ENCODE measurements at regions not wholly inside any gene's neighbourhood (a gene's known extent, or its start where the extent isn't known, plus 50 kb on each side); places are given as distances from the start of the nearest gene placed in this dataset.

DNA sequence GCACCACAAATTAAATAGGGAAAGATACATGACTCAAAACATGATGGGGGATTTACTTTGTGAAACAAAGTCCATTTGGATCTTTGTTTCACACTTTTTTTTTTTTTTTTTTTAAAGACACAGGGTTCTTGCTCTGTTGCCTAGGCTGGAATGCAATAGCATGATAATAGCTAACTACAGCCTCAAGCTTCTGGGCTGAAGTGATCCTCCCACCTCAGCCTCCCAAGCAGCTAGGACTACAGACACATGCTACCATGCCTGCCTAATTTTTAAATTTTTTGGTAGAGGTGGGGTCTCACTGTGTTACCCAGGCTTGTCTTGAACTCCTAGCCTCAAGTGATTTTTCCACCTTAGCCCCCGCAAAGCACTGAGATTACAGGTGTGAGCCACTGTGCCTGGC, 172.6 kb upstream of the KLF14 start:
- Histone ChIP-seq H3K27ac (ENCODE audit: low read depth in 1 of 2, low read length in 2 of 2) (no peak overlapping the region), H2AFZ (ENCODE audit: insufficient read depth, low read depth, low read length, poor library complexity, severe bottlenecking) (no peak overlapping the region), H3K79me2 (ENCODE audit: insufficient read depth, low read length) (peaks cover 46% of the 10 kb centered on the region), H3K36me3 (replicated peaks in 1 of 2; ENCODE audit: control insufficient read depth in 1 of 2, insufficient read depth in 2 of 2, low read length in 2 of 2) (peaks cover 0 to 6% of the 10 kb centered on the region in 2 donors), H3K4me1 (ENCODE audit: control insufficient read depth in 1 of 2, insufficient read depth in 2 of 2, low read length in 2 of 2) (peaks cover 7 to 26% of the 10 kb centered on the region in 2 donors), H3K9ac (ENCODE audit: insufficient read depth, low read length, poor library complexity, severe bottlenecking) (no peak overlapping the region), H3K4me3 (replicated peaks in 1 of 3; ENCODE audit: low read depth in 2 of 3, low read length in 3 of 3) (no peak overlapping the region), H3K9me3 (replicated peaks in 1 of 2; ENCODE audit: control insufficient read depth in 1 of 2, insufficient read depth in 1 of 2, low read length in 2 of 2) (no peaks in the 10 kb centered on the region), H4K20me1 (ENCODE audit: insufficient read depth, low read length) (no peaks in the 10 kb centered on the region), H3K27me3 (ENCODE audit: control insufficient read depth in 2 of 2, insufficient read depth in 2 of 2, low read length in 2 of 2) (no peaks in the 10 kb centered on the region), H3K4me2 (replicated peaks; ENCODE audit: extremely low read depth, low read length, poor library complexity, severe bottlenecking) (no peak overlapping the region)
- Mint-ChIP-seq H3K27me3 (ENCODE audit: low read depth in 3 of 3) (no peaks in the 10 kb centered on the region), H3K9me3 (no peaks in the 10 kb centered on the region), H3K36me3 (peaks cover 49 to 76% of the 10 kb centered on the region in 2 donors), H3K4me1 (peaks cover 50% of the 10 kb centered on the region), H3K27ac (peak overlapping the region in 3 of 7 donors; percentile 35 to 60 (median 58)), H3K4me3 (no peak overlapping the region)
- TF ChIP-seq, protein P1, sequence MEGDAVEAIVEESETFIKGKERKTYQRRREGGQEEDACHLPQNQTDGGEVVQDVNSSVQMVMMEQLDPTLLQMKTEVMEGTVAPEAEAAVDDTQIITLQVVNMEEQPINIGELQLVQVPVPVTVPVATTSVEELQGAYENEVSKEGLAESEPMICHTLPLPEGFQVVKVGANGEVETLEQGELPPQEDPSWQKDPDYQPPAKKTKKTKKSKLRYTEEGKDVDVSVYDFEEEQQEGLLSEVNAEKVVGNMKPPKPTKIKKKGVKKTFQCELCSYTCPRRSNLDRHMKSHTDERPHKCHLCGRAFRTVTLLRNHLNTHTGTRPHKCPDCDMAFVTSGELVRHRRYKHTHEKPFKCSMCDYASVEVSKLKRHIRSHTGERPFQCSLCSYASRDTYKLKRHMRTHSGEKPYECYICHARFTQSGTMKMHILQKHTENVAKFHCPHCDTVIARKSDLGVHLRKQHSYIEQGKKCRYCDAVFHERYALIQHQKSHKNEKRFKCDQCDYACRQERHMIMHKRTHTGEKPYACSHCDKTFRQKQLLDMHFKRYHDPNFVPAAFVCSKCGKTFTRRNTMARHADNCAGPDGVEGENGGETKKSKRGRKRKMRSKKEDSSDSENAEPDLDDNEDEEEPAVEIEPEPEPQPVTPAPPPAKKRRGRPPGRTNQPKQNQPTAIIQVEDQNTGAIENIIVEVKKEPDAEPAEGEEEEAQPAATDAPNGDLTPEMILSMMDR (IDR thresholded peaks at IDR 0.05) = no peak
- WGBS (ENCODE audit: insufficient coverage) = no CpG with 5 or more reads among the region's 1 CpG
- DNase-seq = no peak
- intact Hi-C loops (cut with micrococcal nuclease) = no loop called here

DNA sequence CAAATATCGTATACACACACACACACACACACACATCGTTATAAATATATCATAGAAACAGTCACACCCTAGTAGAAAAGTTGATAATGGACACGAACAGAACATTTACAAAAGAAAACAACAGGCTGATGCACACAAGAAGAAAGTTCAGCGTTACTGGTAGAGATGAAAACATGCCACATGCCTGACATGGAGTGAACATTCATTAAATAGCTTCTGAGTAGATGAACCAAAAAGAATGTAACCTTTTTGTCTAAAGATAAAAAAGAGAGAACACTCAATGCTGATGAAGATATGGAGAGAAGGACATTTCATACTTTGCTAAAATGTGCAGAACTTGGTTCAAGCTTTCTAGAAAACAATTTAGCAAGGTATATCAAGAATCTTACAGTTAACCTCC, 173.4 kb upstream of the KLF14 start:
- 100% methylated on average over 1 of the region's 4 CpGs for WGBS (ENCODE audit: insufficient coverage)
- Histone ChIP-seq H3K27ac (ENCODE audit: low read depth in 1 of 2, low read length in 2 of 2) (no peak overlapping the region), H3K9ac (ENCODE audit: insufficient read depth, low read length, poor library complexity, severe bottlenecking) (no peak overlapping the region), H3K4me3 (replicated peaks in 1 of 3; ENCODE audit: low read depth in 2 of 3, low read length in 3 of 3) (no peak overlapping the region), H2AFZ (ENCODE audit: insufficient read depth, low read depth, low read length, poor library complexity, severe bottlenecking) (no peak overlapping the region), H4K20me1 (ENCODE audit: insufficient read depth, low read length) (no peaks in the 10 kb centered on the region), H3K27me3 (ENCODE audit: control insufficient read depth in 2 of 2, insufficient read depth in 2 of 2, low read length in 2 of 2) (no peaks in the 10 kb centered on the region), H3K36me3 (replicated peaks in 1 of 2; ENCODE audit: control insufficient read depth in 1 of 2, insufficient read depth in 2 of 2, low read length in 2 of 2) (peaks cover 0 to 6% of the 10 kb centered on the region in 2 donors), H3K4me2 (replicated peaks; ENCODE audit: extremely low read depth, low read length, poor library complexity, severe bottlenecking) (no peak overlapping the region), H3K9me3 (replicated peaks in 1 of 2; ENCODE audit: control insufficient read depth in 1 of 2, insufficient read depth in 1 of 2, low read length in 2 of 2) (no peaks in the 10 kb centered on the region), H3K4me1 (ENCODE audit: control insufficient read depth in 1 of 2, insufficient read depth in 2 of 2, low read length in 2 of 2) (peaks cover 15 to 34% of the 10 kb centered on the region in 2 donors), H3K79me2 (ENCODE audit: insufficient read depth, low read length) (peaks cover 54% of the 10 kb centered on the region)
- peaks cover 57% of the 10 kb centered on the region for H3K4me1 Mint-ChIP-seq
- intact Hi-C loops (cut with micrococcal nuclease) = no loop called here
- DNase-seq = no peak
- no peaks in the 10 kb centered on the region for H3K9me3 Mint-ChIP-seq
- no peak overlapping the region for H3K4me3 Mint-ChIP-seq
- no peaks in the 10 kb centered on the region for H3K27me3 Mint-ChIP-seq (ENCODE audit: low read depth in 3 of 3)
- H3K27ac Mint-ChIP-seq = peak overlapping the region in 1 of 7 donors; percentile 35
- H3K36me3 Mint-ChIP-seq = peaks cover 41 to 70% of the 10 kb centered on the region in 2 donors
- TF ChIP-seq, protein P1 (IDR thresholded peaks at IDR 0.05) = no peak

All from CD14-positive monocyte (primary cell).